Right hindlimb (tissue), 1 donor: ENCODE measurements at regions not wholly inside any gene's neighbourhood (a gene's known extent, or its start where the extent isn't known, plus 50 kb on each side); places are given as distances from the start of the nearest gene placed in this dataset.

ENCODE experiments used
- DNase-seq: peaks from one replicate; pipeline ENCODE4 v3.0.0-alpha.2; 2018

- no peak for DNase-seq
Observed at GRCh38 chr17:79233916-79234551, 159.4 kb downstream of the ENGASE start.

GRCh38 chr17:79232957-79233356 is 158.3 kb downstream of the ENGASE start:
- no peak for DNase-seq

GRCh38 chr17:79231766-79232287 is 157.2 kb downstream of the ENGASE start:
- no peak for DNase-seq

GRCh38 chr17:79230576-79230975 is 156.0 kb downstream of the ENGASE start:
- no peak for DNase-seq

- DNase-seq, result no peak
Observed at GRCh38 chr17:79226037-79226436, 151.4 kb downstream of the ENGASE start.

- no peak for DNase-seq
Observed at GRCh38 chr17:79224903-79225302, 150.3 kb downstream of the ENGASE start.

- DNase-seq, result no peak
Observed at GRCh38 chr17:79224476-79224875, 149.9 kb downstream of the ENGASE start.

GRCh38 chr17:79223953-79224352 is 149.3 kb downstream of the ENGASE start:
- DNase-seq, result no peak

- DNase-seq, result no peak
Observed at GRCh38 chr17:79223471-79223870, 148.8 kb downstream of the ENGASE start.

- DNase-seq, result no peak
Observed at GRCh38 chr17:79221597-79221996, 147.0 kb downstream of the ENGASE start.

- no peak for DNase-seq
Observed at GRCh38 chr17:79220713-79221291, 146.2 kb downstream of the ENGASE start.

- DNase-seq, result no peak
Observed at GRCh38 chr17:79220201-79220712, 145.6 kb downstream of the ENGASE start.

- no peak for DNase-seq
Observed at GRCh38 chr17:79219208-79219935, 144.7 kb downstream of the ENGASE start.

- no peak for DNase-seq
Observed at GRCh38 chr17:79218825-79219200, 144.2 kb downstream of the ENGASE start.

GRCh38 chr17:79218175-79218824 is 143.7 kb downstream of the ENGASE start:
- DNase-seq, result no peak

GRCh38 chr17:79217473-79218135 is 143.0 kb downstream of the ENGASE start:
- no peak for DNase-seq

- DNase-seq, result no peak
Observed at GRCh38 chr17:79216826-79217225, 142.2 kb downstream of the ENGASE start.

- no peak for DNase-seq
Observed at GRCh38 chr17:79216391-79216790, 141.8 kb downstream of the ENGASE start.

GRCh38 chr17:79215631-79216030 is 141.0 kb downstream of the ENGASE start:
- DNase-seq, result no peak

- DNase-seq, result no peak
Observed at GRCh38 chr17:79214940-79215604, 140.4 kb downstream of the ENGASE start.

- DNase-seq, result no peak
Observed at GRCh38 chr17:79214459-79214858, 139.8 kb downstream of the ENGASE start.

GRCh38 chr17:79213305-79213704 is 138.7 kb downstream of the ENGASE start:
- no peak for DNase-seq
